Hepatocyte (in vitro differentiated cells): ENCODE measurements at regions not wholly inside any gene's neighbourhood (a gene's known extent, or its start where the extent isn't known, plus 50 kb on each side); places are given as distances from the start of the nearest gene placed in this dataset.
"Not testable (repeated sequence)": the region's sequence is repeated elsewhere in the genome, so short reads cannot be mapped to it uniquely, and the experiment has no call there.

Source experiments
- CTCF ChIP-seq: fragments of 200-600 bp; sonication (generic); IDR thresholded peaks from 2 replicates; pipeline ENCODE4 v1.5.1; 2016; ENCODE audit warnings: antibody characterized with exemption, mild to moderate bottlenecking; ENCODE audit not compliant: poor library complexity
- EZH2 ChIP-seq: fragments of 200-600 bp; sonication (generic); IDR thresholded peaks from 2 replicates; pipeline ENCODE4 v1.6.1; 2016; ENCODE audit warnings: antibody characterized with exemption, mild to moderate bottlenecking, borderline replicate concordance
- EZH2phosphoT487 ChIP-seq: fragments of 200-600 bp; sonication (generic); IDR thresholded peaks from one replicate; pipeline ENCODE4 v1.6.1; 2018; ENCODE audit warnings: antibody characterized with exemption, mild to moderate bottlenecking, low read depth, moderate library complexity; ENCODE audit not compliant: unreplicated experiment, severe bottlenecking

DNA sequence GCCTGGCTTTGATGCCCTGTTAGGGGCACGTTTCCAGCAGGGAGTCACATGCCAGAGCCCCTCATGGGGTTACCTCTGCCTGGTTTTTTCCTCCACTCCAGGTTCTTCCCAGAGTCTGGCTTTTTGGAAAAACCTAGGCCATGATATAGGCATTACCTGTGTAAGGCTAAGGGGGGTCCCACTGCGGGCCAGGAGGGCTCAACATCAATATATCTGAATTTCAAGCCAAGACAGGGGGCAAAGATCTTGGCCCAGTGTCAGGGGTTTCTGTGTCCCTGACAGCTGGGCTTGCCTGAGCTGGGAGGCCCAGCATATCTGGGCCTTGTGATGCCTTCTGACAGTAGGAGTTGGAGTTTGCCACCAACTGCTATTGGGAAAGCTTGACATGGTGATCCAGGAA lies 127.5 kb downstream of the POTEM start:
- not testable (repeated sequence) for TF ChIP-seq CTCF, EZH2, EZH2phosphoT487
